B cell (primary cell): ENCODE measurements at regions not wholly inside any gene's neighbourhood (a gene's known extent, or its start where the extent isn't known, plus 50 kb on each side); places are given as distances from the start of the nearest gene placed in this dataset.

Experiments used
- CTCF ChIP-seq: fragments of 200-600 bp; IDR thresholded peaks from one replicate; pipeline ENCODE4 v1.8.0; 2022; ENCODE audit warnings: antibody characterized with exemption, mild to moderate bottlenecking
- EZH2 ChIP-seq: IDR thresholded peaks from 2 replicates; pipeline ENCODE4 v1.6.1; 2012; ENCODE audit warnings: borderline replicate concordance, low read depth, mild to moderate bottlenecking, moderate library complexity, low read length; ENCODE audit not compliant: insufficient read depth, poor library complexity, severe bottlenecking

- TF ChIP-seq CTCF (no peak), EZH2 (no peak)
These were observed 398.6 kb upstream of the CDH7 start for GRCh38 chr18:65352186-65352585.
